Mammary epithelial cell (primary cell): ENCODE measurements at regions not wholly inside any gene's neighbourhood (a gene's known extent, or its start where the extent isn't known, plus 50 kb on each side); places are given as distances from the start of the nearest gene placed in this dataset.

Source experiments
- CTCF ChIP-seq, 2 donors: IDR thresholded peaks in 1 of 2; conservative IDR thresholded peaks in 1 of 2; 2 replicates each; pipeline ENCODE4 v1.5.1; 2011 to 2012; ENCODE audit warnings: inconsistent platforms in 2 of 2, low read length in 2 of 2, mild to moderate bottlenecking in 2 of 2, control low read depth in 1 of 2, low read depth in 1 of 2; ENCODE audit not compliant: insufficient read depth in 1 of 2; ENCODE audit errors: extremely low read depth in 1 of 2
- EZH2 ChIP-seq: IDR thresholded peaks from 2 replicates; pipeline ENCODE4 v1.6.1; 2012; ENCODE audit warnings: low read length, inconsistent platforms, borderline replicate concordance

- no peak for TF ChIP-seq EZH2
- no peak for TF ChIP-seq CTCF (conservative IDR thresholded peaks at IDR 0.05 in 1 of 2, IDR thresholded peaks at IDR 0.05 in 1 of 2; ENCODE audit: extremely low read depth in 1 of 2, insufficient read depth in 1 of 2, low read depth in 1 of 2, low read length in 2 of 2)
These were observed 65.0 kb upstream of the MSX1 start for GRCh38 chr4:4794421-4794820.
